Stimulated activated CD8-positive, alpha-beta memory T cell treated with anti-CD3 and anti-CD28 coated beads, Interleukin-15, amount 100 ng/mL, for 4 hours (primary cell): ENCODE measurements at regions not wholly inside any gene's neighbourhood (a gene's known extent, or its start where the extent isn't known, plus 50 kb on each side); places are given as distances from the start of the nearest gene placed in this dataset.
"Not testable (repeated sequence)": the region's sequence is repeated elsewhere in the genome, so short reads cannot be mapped to it uniquely, and the experiment has no call there.

Experiments used
- DNase-seq, 2 donors: peaks; one replicate each; pipeline ENCODE4 v3.0.0-alpha.2; 2020; ENCODE audit warnings: low read depth in 2 of 2

GRCh38 chr7:136533732-136534131 is 334.7 kb upstream of the CHRM2 start:
- no peak for DNase-seq

GRCh38 chr7:136530831-136531230 is 337.6 kb upstream of the CHRM2 start:
- DNase-seq: no peak

DNA sequence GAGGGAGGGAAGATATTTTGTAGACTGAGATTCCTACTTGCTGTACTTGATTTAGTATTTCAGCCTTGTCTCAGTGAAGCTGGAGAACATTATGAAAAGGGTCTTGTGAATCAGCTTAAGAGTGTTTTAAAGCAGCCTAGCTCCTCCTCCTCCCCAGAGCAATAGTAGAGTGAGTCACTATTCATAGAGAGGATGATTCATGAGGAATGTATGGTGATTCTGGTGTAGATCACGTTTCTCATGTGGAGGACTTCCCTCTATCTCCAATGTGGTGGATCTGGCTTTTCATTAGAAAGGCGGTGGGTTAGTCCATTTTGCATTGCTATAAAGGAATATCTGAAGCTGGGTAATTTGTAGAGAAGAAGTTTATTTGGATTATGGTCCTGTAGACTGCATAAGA is 340.1 kb upstream of the CHRM2 start:
- DNase-seq: no peak

DNA sequence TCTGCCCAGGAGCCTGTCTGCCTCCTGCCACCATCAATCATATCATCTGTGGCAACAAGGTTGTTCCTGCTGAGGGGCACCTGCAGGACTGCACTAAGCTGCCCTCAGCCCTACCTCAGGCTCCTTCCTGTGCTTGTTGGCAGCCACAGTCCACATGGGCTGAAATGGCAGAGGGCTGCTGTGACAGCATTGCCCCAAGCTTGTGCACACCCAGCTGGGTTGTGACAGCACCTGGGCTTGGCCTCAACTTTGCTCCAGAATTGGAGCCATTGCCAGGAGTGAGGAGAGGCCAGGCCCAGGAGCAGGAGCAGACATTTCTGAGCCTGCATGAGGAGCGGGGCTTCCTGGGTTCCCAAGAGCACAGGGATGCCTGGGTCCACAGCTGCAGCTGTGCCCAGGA is 340.9 kb upstream of the CHRM2 start:
- DNase-seq: no peak

GRCh38 chr7:136526408-136527105 is 341.9 kb upstream of the CHRM2 start:
- no peak for DNase-seq

DNA sequence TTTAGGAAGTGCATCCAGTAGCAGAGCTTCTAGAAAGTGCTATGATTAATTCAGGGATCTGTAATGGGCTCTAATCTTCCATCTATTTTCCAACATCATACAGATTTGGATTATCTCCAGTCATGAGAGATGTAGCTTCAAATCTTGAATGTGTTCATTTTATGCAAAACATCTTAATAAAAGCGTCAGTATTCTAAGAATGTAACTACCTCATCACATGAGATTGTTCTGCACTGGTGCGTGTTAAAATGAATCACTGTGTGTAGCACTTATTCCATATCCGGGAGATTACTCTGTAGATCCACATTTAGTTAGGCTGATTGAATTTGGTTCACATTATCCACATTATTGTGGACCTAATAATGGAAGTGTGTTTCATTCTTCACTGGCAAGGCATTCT is 344.9 kb upstream of the CHRM2 start:
- DNase-seq: no peak

GRCh38 chr7:136517971-136518370 is 350.5 kb upstream of the CHRM2 start:
- DNase-seq: no peak

DNA sequence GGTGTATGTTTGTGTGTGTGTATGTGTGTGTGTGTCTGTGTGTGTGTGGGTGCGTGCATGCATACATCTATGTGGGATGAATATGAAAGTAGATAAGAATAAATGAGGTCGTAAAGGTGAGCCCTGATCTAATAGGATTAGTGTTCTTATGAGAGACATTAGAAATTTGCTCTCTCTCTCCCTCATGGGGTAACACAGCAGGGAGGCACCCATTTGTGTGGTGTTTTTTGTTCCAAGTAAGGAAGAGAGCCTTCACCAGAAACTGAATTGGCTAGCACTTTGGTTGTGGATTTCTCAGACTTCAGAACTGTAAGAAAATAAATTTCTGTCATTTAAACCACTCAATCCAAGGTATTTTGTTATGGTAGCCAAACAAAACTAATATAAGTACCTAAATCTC is 353.7 kb upstream of the CHRM2 start:
- no peak for DNase-seq

- DNase-seq: no peak
Observed at GRCh38 chr7:136513744-136514143, 354.7 kb upstream of the CHRM2 start.

DNA sequence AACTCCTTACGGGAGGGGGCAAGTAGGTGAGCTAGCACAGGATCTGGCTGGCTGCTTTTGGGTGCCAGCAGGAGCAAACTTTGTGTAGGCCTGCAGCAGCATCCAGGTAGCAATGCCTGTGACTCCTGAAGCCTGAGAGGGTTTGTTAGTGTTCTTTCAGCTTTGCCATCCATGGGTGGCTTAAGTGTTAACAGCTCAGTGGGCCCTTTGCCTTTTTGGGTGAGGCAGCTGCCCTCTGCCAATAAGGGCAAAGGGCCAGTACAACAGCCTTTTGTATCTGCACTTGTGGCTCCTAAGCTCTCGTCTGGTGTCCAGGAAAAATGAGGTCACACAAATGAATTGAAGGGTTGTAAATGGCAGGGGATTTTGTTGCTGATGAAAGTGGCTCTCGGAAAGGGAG is 359.0 kb upstream of the CHRM2 start:
- no peak for DNase-seq

DNA sequence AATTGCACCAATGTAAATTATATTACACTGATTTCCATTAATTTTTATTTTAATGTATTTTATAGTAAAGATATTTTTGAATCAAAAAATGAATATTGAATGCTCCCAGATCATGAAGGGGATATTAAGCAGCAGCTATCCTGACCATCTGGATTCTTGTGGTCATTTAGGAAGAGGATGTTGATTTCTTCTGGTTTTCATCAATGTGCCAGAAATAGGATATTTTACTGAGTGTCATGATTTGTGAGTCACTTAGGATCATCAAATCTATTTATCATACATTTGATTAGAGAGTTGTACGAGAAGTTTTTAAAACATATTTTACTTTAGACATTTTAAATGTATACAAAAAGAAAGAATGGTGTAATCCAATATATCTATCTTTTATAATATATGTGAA is 366.3 kb upstream of the CHRM2 start:
- no peak for DNase-seq

DNA sequence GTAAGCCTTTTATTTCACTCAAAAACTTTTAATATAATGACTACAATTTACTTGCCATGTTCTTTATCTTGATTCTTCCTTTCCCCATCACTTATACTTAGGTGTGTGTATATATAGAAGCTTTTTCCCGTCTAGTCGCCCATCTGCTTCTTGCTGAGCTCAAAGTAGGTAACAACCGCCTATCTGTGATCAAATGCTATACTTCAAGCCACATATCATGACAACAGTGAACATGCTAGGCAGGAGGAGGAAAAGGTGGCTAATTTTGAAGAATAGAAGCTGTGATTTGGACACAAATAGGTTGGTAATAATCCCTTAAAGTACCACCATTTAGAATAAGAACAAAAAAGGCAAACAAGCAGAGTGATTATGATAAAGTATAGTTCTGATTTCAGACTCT is 367.3 kb upstream of the CHRM2 start:
- DNase-seq: no peak

DNA sequence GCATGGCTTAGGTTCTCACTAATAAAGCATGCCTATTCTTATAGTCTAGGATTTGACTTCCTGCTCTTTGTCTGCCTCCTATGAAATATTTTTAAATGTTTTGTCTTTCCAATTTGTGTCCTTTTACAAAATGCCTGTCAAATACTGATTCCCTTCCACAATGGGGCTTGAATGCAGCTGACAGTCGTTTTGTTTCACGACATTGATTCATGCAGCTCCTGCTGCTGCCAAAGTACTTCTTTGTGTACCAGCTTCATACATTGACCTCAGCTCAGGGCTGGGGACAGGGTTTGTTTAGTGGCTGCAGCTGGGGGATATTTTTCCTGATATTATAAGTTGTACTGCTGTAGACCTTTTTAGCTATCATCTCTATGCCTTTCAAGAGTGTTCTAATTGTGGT is 371.9 kb upstream of the CHRM2 start:
- no peak for DNase-seq

DNA sequence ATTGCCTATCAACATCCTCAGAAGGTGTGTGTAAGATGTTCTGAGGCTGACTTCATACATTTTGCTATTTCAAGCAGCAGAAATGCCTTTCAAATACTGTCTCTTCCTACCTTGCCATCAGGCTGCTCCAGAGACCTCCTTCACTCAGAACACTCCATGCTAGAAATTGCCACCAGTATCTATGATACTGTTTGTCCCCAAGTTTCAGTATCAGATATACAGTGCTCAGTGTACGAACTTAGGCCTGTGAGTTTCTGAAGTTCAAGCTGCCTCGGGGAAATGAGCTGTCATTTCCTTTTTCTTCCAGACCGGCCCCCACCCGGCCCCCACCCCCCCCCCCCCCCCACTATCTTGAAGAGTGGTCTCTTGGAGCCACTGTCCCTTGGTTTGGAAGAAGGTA is 373.4 kb upstream of the CHRM2 start:
- no peak for DNase-seq

GRCh38 chr7:136492366-136492765 is 376.1 kb upstream of the CHRM2 start:
- no peak for DNase-seq

DNA sequence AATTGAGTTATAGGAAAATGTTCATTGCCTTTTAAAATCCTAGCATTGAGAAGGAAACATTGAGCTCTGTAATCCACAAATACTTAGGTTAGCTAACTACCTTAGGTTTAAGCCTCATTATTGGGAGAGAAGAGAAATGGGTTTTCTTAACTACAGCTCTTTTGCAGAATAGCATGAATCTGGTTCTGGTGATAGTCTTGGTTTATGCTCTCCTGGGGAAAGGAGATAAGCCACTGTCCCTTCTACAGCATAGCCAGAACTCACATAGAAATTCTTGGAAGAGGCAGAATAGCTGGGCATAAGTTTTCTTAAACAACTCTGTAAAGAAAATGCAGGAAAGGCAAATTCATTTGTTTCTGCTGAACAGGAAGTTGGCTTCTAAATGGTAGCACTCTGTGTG is 378.6 kb upstream of the CHRM2 start:
- DNase-seq: no peak

GRCh38 chr7:136480901-136481300 is 387.6 kb upstream of the CHRM2 start:
- no peak for DNase-seq

DNA sequence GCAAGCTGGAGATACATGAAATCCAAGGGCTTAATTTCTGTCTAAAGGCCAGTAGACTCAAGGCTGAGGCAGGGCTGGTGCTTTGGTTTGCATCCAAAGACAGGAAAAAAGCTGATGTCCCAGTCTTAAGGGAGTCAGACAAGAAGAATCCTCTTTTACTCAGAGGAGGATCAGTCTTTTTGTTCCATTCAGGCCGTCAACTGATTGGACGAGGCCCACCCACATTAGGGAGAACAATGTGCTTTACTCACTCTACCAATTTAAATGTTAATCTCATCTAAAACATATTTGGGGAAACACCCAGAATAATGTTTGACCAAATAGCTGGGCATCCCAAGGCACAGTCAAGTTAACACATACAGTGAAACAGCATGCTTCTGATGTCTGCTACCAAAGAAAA is 388.5 kb upstream of the CHRM2 start:
- DNase-seq: no peak

DNA sequence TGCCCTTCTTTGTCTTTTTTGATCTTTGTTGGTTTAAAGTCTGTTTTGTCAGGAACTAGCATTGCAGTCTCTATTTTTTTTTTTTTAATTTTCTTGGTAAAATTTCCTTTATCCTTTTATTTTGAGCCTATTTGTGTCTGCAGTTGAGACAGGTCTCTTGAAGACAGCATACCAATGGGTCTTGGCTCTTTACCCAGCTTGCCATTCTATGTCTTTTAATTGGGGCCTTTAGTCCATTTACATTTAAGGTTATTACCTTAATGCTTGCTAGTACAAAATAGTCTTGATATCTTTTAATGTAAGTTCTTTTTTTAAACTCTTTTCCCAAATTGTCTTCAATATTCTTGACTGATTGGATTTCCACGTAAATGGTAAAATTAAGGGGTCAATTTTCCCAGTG is 398.3 kb upstream of the CHRM2 start:
- DNase-seq: no peak

DNA sequence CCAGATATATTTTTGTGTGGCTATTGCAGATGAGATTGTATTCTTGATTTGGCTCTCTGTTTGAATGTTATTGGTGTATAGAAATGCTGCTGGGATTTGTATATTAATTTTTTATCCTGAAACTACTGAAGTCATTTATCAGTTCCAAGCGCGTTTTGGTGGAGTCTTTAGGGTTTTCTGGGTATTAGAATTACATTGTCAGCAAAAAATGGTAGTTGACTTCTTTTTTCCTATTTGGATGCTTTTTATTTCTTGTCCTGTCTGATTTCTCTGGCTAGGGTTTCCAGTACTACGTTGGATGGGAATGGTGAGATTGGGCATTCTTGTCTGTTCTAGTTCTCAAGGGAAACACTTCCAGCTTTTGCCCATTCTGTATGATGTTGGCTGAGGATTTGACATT is 415.5 kb upstream of the CHRM2 start:
- DNase-seq: no peak

GRCh38 chr7:136446751-136447150 is 421.7 kb upstream of the CHRM2 start:
- no peak for DNase-seq

GRCh38 chr7:136441835-136442234 is 426.6 kb upstream of the CHRM2 start:
- no peak for DNase-seq

DNA sequence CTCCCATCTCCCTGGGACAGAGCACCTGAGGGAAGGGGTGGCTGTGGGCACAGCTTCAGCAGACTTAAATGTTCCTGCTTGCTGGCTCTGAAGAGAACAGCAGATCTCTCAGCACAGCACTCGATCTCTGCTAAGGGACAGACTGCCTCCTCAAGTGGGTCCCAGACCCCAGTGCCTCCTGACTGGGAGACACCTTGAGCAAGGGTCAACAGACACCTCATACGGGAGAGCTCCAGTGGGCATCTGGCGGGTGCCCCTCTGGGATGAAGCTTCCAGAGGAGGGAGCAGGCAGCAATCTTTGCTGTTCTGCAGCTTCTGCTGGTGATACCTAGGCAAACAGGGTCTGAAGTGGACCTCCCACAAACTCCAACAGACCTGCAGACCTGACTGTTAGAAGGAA is 436.7 kb upstream of the CHRM2 start:
- DNase-seq: not testable (repeated sequence)

DNA sequence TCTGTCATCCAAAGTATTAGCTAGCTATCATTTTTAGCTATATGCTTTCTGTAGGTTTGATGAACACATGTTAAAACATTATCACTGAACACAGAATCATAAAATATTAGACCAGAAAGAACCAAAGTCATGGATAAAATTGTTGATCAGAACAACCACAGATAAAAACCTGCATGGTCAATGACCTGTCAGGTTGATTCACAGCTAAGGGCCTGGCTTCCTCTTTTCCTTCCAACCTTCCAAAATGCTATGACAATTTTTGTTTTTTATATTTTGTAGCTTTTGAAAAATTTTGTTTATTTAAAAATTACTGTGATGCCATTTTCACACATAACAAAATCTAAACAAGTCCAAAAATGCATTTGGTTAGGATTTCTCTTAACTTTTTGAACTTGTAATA is 444.4 kb upstream of the CHRM2 start:
- DNase-seq: no peak
